ENCODE measurements at regions not wholly inside any gene's neighbourhood (a gene's known extent, or its start where the extent isn't known, plus 50 kb on each side); places are given as distances from the start of the nearest gene placed in this dataset.
A peak's percentile ranks its signal among the peaks of the same experiment; 100 is the strongest.
"Not testable (repeated sequence)": the region's sequence is repeated elsewhere in the genome, so short reads cannot be mapped to it uniquely, and the experiment has no call there.

GRCh38 chr5:30341466-30341865 is 852.0 kb upstream of the CDH6 start:
- no peak for DNase-seq

- DNase-seq = no peak
Measured at GRCh38 chr5:30337084-30337573, 856.4 kb upstream of the CDH6 start.

- no peak for DNase-seq
Measured at GRCh38 chr5:30331534-30331933, 862.0 kb upstream of the CDH6 start.

- no peak for DNase-seq
Measured at GRCh38 chr5:30325795-30326194, 867.7 kb upstream of the CDH6 start.

GRCh38 chr5:30324083-30324482 is 869.4 kb upstream of the CDH6 start:
- no peak for DNase-seq

- no peak for DNase-seq
Measured at GRCh38 chr5:30287890-30288289, 905.6 kb upstream of the CDH6 start.

GRCh38 chr5:30279237-30279636 is 914.2 kb upstream of the CDH6 start:
- DNase-seq = no peak

- no peak for DNase-seq
Measured at GRCh38 chr5:30267026-30267425, 926.5 kb upstream of the CDH6 start.

- DNase-seq = no peak
Measured at GRCh38 chr5:30239331-30240022, 954.0 kb upstream of the CDH6 start.

GRCh38 chr5:30237189-30237588 is 956.3 kb upstream of the CDH6 start:
- DNase-seq = no peak

GRCh38 chr5:30209755-30210154 is 983.7 kb upstream of the CDH6 start:
- DNase-seq = no peak

GRCh38 chr5:30197662-30198061 is 995.8 kb upstream of the CDH6 start:
- no peak for DNase-seq

GRCh38 chr5:30195036-30195435 is 998.5 kb upstream of the CDH6 start:
- peak; percentile 66 for DNase-seq

GRCh38 chr5:30194595-30194994 is 998.9 kb upstream of the CDH6 start:
- DNase-seq = peak; percentile 70

- DNase-seq = no peak
Measured at GRCh38 chr5:30183795-30184194, 1009.7 kb upstream of the CDH6 start.

GRCh38 chr5:30156156-30156555 is 1037.3 kb upstream of the CDH6 start:
- no peak for DNase-seq

GRCh38 chr5:30152431-30152830 is 1041.1 kb upstream of the CDH6 start:
- DNase-seq = no peak

GRCh38 chr5:30150231-30150630 is 1043.3 kb upstream of the CDH6 start:
- DNase-seq = no peak

- DNase-seq = no peak
Measured at GRCh38 chr5:30149526-30149925, 1044.0 kb upstream of the CDH6 start.

- no peak for DNase-seq
Measured at GRCh38 chr5:30147976-30148375, 1045.5 kb upstream of the CDH6 start.

- DNase-seq = not testable (repeated sequence)
Measured at GRCh38 chr5:30144059-30144458, 1049.4 kb upstream of the CDH6 start.

GRCh38 chr5:30142432-30142831 is 1051.1 kb upstream of the CDH6 start:
- no peak for DNase-seq

GRCh38 chr5:30121043-30121442 is 1072.4 kb upstream of the CDH6 start:
- DNase-seq = no peak

GRCh38 chr5:30117135-30117534 is 1076.4 kb upstream of the CDH6 start:
- no peak for DNase-seq

GRCh38 chr5:30113542-30113941 is 1079.9 kb upstream of the CDH6 start:
- no peak for DNase-seq
